ENCODE measurements at regions not wholly inside any gene's neighbourhood (a gene's known extent, or its start where the extent isn't known, plus 50 kb on each side); places are given as distances from the start of the nearest gene placed in this dataset.

GRCh38 chr2:145563741-145564615, 1044.1 kb upstream of the ZEB2 start:
- H3K27me3 ChIP-seq = no peaks in the 10 kb centered on the region
- intact Hi-C loops (cut with DNase I; ENCODE audit: low total_unique reads) = no loop called here
- no peak for TF ChIP-seq CTCF (IDR thresholded peaks at IDR 0.05)
- TF ChIP-seq POLR2A (IDR thresholded peaks at IDR 0.05) = no peak
- 51 to 62% methylated on average over 7 of the region's 7 CpGs for WGBS, 2 donors
- H3K4me3 ChIP-seq = no peak overlapping the region
- H3K9me3 ChIP-seq = no peaks in the 10 kb centered on the region
- H3K36me3 ChIP-seq (ENCODE audit: low read depth, missing control alignments) = no peaks in the 10 kb centered on the region
- DNase-seq = no peak
- no peaks in the 10 kb centered on the region for H3K4me1 ChIP-seq
- H3K27ac ChIP-seq = no peak overlapping the region

GRCh38 chr2:145561152-145561551, 1041.2 kb upstream of the ZEB2 start:
- intact Hi-C loops (cut with DNase I; ENCODE audit: low total_unique reads) = no loop called here
- Histone ChIP-seq H3K36me3 (ENCODE audit: low read depth, missing control alignments) (no peaks in the 10 kb centered on the region), H3K4me3 (no peak overlapping the region), H3K4me1 (no peaks in the 10 kb centered on the region), H3K9me3 (no peaks in the 10 kb centered on the region), H3K27ac (no peak overlapping the region), H3K27me3 (no peaks in the 10 kb centered on the region)
- no peak for DNase-seq
- TF ChIP-seq CTCF (IDR thresholded peaks at IDR 0.05) (no peak), POLR2A (IDR thresholded peaks at IDR 0.05) (no peak)
- WGBS, 2 donors = 86 to 91% methylated on average over 3 of the region's 3 CpGs

GRCh38 chr2:145558617-145559350, 1038.9 kb upstream of the ZEB2 start:
- Histone ChIP-seq H3K4me1 (no peaks in the 10 kb centered on the region), H3K27ac (no peak overlapping the region), H3K36me3 (ENCODE audit: low read depth, missing control alignments) (no peaks in the 10 kb centered on the region), H3K27me3 (no peaks in the 10 kb centered on the region), H3K4me3 (no peak overlapping the region), H3K9me3 (no peaks in the 10 kb centered on the region)
- DNase-seq = no peak
- TF ChIP-seq CTCF (IDR thresholded peaks at IDR 0.05) = no peak
- TF ChIP-seq POLR2A (IDR thresholded peaks at IDR 0.05) = no peak
- intact Hi-C loops (cut with DNase I; ENCODE audit: low total_unique reads) = no loop called here
- 68 to 76% methylated on average over 1 of the region's 1 CpG for WGBS, 2 donors

- intact Hi-C loops (cut with DNase I; ENCODE audit: low total_unique reads) = no loop called here
- DNase-seq = no peak
- H3K4me3 ChIP-seq = no peak overlapping the region
- no peaks in the 10 kb centered on the region for H3K9me3 ChIP-seq
- 89 to 95% methylated on average over 1 of the region's 1 CpG for WGBS, 2 donors
- H3K27me3 ChIP-seq = no peaks in the 10 kb centered on the region
- TF ChIP-seq CTCF (IDR thresholded peaks at IDR 0.05) (no peak), POLR2A (IDR thresholded peaks at IDR 0.05) (no peak)
- H3K36me3 ChIP-seq (ENCODE audit: low read depth, missing control alignments) = no peaks in the 10 kb centered on the region
- H3K4me1 ChIP-seq = no peaks in the 10 kb centered on the region
- H3K27ac ChIP-seq = no peak overlapping the region
These were observed 1035.4 kb upstream of the ZEB2 start for GRCh38 chr2:145555360-145555759.

All from testis (tissue), 2 donors.